ENCODE measurements at regions not wholly inside any gene's neighbourhood (a gene's known extent, or its start where the extent isn't known, plus 50 kb on each side); places are given as distances from the start of the nearest gene placed in this dataset.

- Histone ChIP-seq H3K9me3 (ENCODE audit: insufficient read depth, low read depth, low read length) (no peaks in the 10 kb centered on the region), H3K79me2 (ENCODE audit: insufficient read depth, low read length) (no peaks in the 10 kb centered on the region), H4K20me1 (ENCODE audit: insufficient read depth, low read length) (no peaks in the 10 kb centered on the region), H3K4me3 (ENCODE audit: insufficient read depth, low read depth, low read length) (no peak overlapping the region), H3K27ac (ENCODE audit: low read depth, low read length) (no peak overlapping the region), H3K27me3 (ENCODE audit: insufficient read depth, low read length) (peaks cover 4% of the 10 kb centered on the region), H3K9ac (ENCODE audit: low read length) (no peak overlapping the region), H2AFZ (ENCODE audit: low read depth, low read length) (no peak overlapping the region), H3K4me2 (ENCODE audit: low read length) (no peak overlapping the region), H3K36me3 (ENCODE audit: insufficient read depth, low read length) (no peaks in the 10 kb centered on the region), H3K4me1 (ENCODE audit: insufficient read depth, low read length) (no peaks in the 10 kb centered on the region)
- TF ChIP-seq CTCF (IDR thresholded peaks at IDR 0.05; ENCODE audit: insufficient read depth, low read depth, low read length), result no peak
- no peak for TF ChIP-seq EZH2 (IDR thresholded peaks at IDR 0.05; ENCODE audit: insufficient read depth, low read length)
- H3K36me3 Mint-ChIP-seq (ENCODE audit: low read depth, unreplicated experiment), result no peaks in the 10 kb centered on the region
- no peaks in the 10 kb centered on the region for H3K4me1 Mint-ChIP-seq (ENCODE audit: low read depth, unreplicated experiment)
- no peak overlapping the region for H3K4me3 Mint-ChIP-seq (ENCODE audit: unreplicated experiment)
- H3K27me3 Mint-ChIP-seq (ENCODE audit: low read depth, unreplicated experiment), result peaks cover 11% of the 10 kb centered on the region
- H3K9me3 Mint-ChIP-seq (ENCODE audit: unreplicated experiment), result no peaks in the 10 kb centered on the region
- DNase-seq (ENCODE audit: low read depth) (no peak), FAIRE-seq (no peak)
- no peak overlapping the region for H3K27ac Mint-ChIP-seq (ENCODE audit: unreplicated experiment)
Observed at GRCh38 chr2:30041884-30042283, 104.9 kb upstream of the YPEL5 start.

GRCh38 chr2:30046396-30046795 is 100.4 kb upstream of the YPEL5 start:
- Histone ChIP-seq H3K79me2 (ENCODE audit: insufficient read depth, low read length) (no peaks in the 10 kb centered on the region), H3K36me3 (ENCODE audit: insufficient read depth, low read length) (no peaks in the 10 kb centered on the region), H4K20me1 (ENCODE audit: insufficient read depth, low read length) (no peaks in the 10 kb centered on the region), H3K4me1 (ENCODE audit: insufficient read depth, low read length) (no peaks in the 10 kb centered on the region), H3K27ac (ENCODE audit: low read depth, low read length) (no peak overlapping the region), H3K9me3 (ENCODE audit: insufficient read depth, low read depth, low read length) (no peaks in the 10 kb centered on the region), H3K4me2 (ENCODE audit: low read length) (no peak overlapping the region), H3K4me3 (ENCODE audit: insufficient read depth, low read depth, low read length) (no peak overlapping the region), H3K9ac (ENCODE audit: low read length) (no peak overlapping the region), H2AFZ (ENCODE audit: low read depth, low read length) (no peak overlapping the region), H3K27me3 (ENCODE audit: insufficient read depth, low read length) (peaks cover 4% of the 10 kb centered on the region)
- DNase-seq (ENCODE audit: low read depth), result no peak
- H3K4me1 Mint-ChIP-seq (ENCODE audit: low read depth, unreplicated experiment), result peaks cover 6% of the 10 kb centered on the region
- peaks cover 4% of the 10 kb centered on the region for H3K9me3 Mint-ChIP-seq (ENCODE audit: unreplicated experiment)
- H3K36me3 Mint-ChIP-seq (ENCODE audit: low read depth, unreplicated experiment), result no peaks in the 10 kb centered on the region
- TF ChIP-seq EZH2 (IDR thresholded peaks at IDR 0.05; ENCODE audit: insufficient read depth, low read length) (no peak), CTCF (IDR thresholded peaks at IDR 0.05; ENCODE audit: insufficient read depth, low read depth, low read length) (no peak)
- no peak overlapping the region for H3K27ac Mint-ChIP-seq (ENCODE audit: unreplicated experiment)
- H3K4me3 Mint-ChIP-seq (ENCODE audit: unreplicated experiment), result no peak overlapping the region
- peaks cover 7% of the 10 kb centered on the region for H3K27me3 Mint-ChIP-seq (ENCODE audit: low read depth, unreplicated experiment)
- no peak for FAIRE-seq

GRCh38 chr2:30046979-30047378 is 99.8 kb upstream of the YPEL5 start:
- no peak overlapping the region for H3K4me3 ChIP-seq (ENCODE audit: insufficient read depth, low read depth, low read length)
- peaks cover 4% of the 10 kb centered on the region for H3K27me3 ChIP-seq (ENCODE audit: insufficient read depth, low read length)
- peaks cover 4% of the 10 kb centered on the region for H3K9me3 Mint-ChIP-seq (ENCODE audit: unreplicated experiment)
- H4K20me1 ChIP-seq (ENCODE audit: insufficient read depth, low read length), result no peaks in the 10 kb centered on the region
- H3K4me2 ChIP-seq (ENCODE audit: low read length), result no peak overlapping the region
- H2AFZ ChIP-seq (ENCODE audit: low read depth, low read length), result no peak overlapping the region
- DNase-seq (ENCODE audit: low read depth) (no peak), FAIRE-seq (no peak)
- H3K9me3 ChIP-seq (ENCODE audit: insufficient read depth, low read depth, low read length), result no peaks in the 10 kb centered on the region
- H3K27me3 Mint-ChIP-seq (ENCODE audit: low read depth, unreplicated experiment), result peaks cover 13% of the 10 kb centered on the region
- H3K4me1 Mint-ChIP-seq (ENCODE audit: low read depth, unreplicated experiment), result peaks cover 6% of the 10 kb centered on the region
- no peaks in the 10 kb centered on the region for H3K36me3 ChIP-seq (ENCODE audit: insufficient read depth, low read length)
- H3K36me3 Mint-ChIP-seq (ENCODE audit: low read depth, unreplicated experiment), result no peaks in the 10 kb centered on the region
- H3K79me2 ChIP-seq (ENCODE audit: insufficient read depth, low read length), result no peaks in the 10 kb centered on the region
- no peaks in the 10 kb centered on the region for H3K4me1 ChIP-seq (ENCODE audit: insufficient read depth, low read length)
- no peak overlapping the region for H3K9ac ChIP-seq (ENCODE audit: low read length)
- no peak overlapping the region for H3K27ac Mint-ChIP-seq (ENCODE audit: unreplicated experiment)
- H3K4me3 Mint-ChIP-seq (ENCODE audit: unreplicated experiment), result no peak overlapping the region
- no peak overlapping the region for H3K27ac ChIP-seq (ENCODE audit: low read depth, low read length)
- no peak for TF ChIP-seq CTCF (IDR thresholded peaks at IDR 0.05; ENCODE audit: insufficient read depth, low read depth, low read length)
- TF ChIP-seq EZH2 (IDR thresholded peaks at IDR 0.05; ENCODE audit: insufficient read depth, low read length), result no peak

Data from astrocyte (in vitro differentiated cells and primary cell).